HL-60 (cell line): ENCODE measurements at regions not wholly inside any gene's neighbourhood (a gene's known extent, or its start where the extent isn't known, plus 50 kb on each side); places are given as distances from the start of the nearest gene placed in this dataset.
"Not testable (repeated sequence)": the region's sequence is repeated elsewhere in the genome, so short reads cannot be mapped to it uniquely, and the experiment has no call there.

Source experiments
- DNase-seq, 2 experiments: peaks; one replicate each; pipeline ENCODE4 v3.0.0-alpha.2; 2010 to 2020; ENCODE audit warnings: low read depth in 1 of 2, low spot score in 1 of 2
- H3K27ac ChIP-seq: fragments of 250-450 bp; sonication (Bioruptor Pico); replicated peaks from 2 replicates; pipeline ENCODE4 v1.5.1; 2020; ENCODE audit warnings: mild to moderate bottlenecking, moderate library complexity
- H3K27me3 ChIP-seq: fragments of 250-450 bp; sonication (Bioruptor Pico); 2 replicates; pipeline ENCODE4 v1.5.1; 2021; ENCODE audit warnings: mild to moderate bottlenecking, moderate library complexity; ENCODE audit not compliant: insufficient read depth, poor library complexity, severe bottlenecking
- H3K4me3 ChIP-seq: replicated peaks from 2 replicates; pipeline ENCODE4 v1.5.1; 2011; ENCODE audit warnings: mild to moderate bottlenecking, control low read depth, low read length; ENCODE audit not compliant: insufficient read depth
- CTCF ChIP-seq: IDR thresholded peaks from one replicate; pipeline ENCODE4 v1.5.1; 2011; ENCODE audit warnings: low read length, control low read depth, inconsistent platforms; ENCODE audit not compliant: insufficient read depth
- GABPA ChIP-seq: IDR thresholded peaks from 2 replicates; pipeline ENCODE4 v1.6.1; 2012; ENCODE audit warnings: low read depth
- POLR2AphosphoS5 ChIP-seq: IDR thresholded peaks from 2 replicates; pipeline ENCODE4 v1.6.1; 2012; ENCODE audit warnings: low read depth
- REST ChIP-seq: IDR thresholded peaks from 2 replicates; pipeline ENCODE4 v1.6.1; 2012; ENCODE audit warnings: low read depth; ENCODE audit not compliant: insufficient replicate concordance
- SPI1 ChIP-seq: IDR thresholded peaks from 2 replicates; pipeline ENCODE4 v1.6.1; 2012; ENCODE audit warnings: low read depth, mild to moderate bottlenecking, borderline replicate concordance

GRCh38 chr4:146107587-146108240 lies 67.8 kb upstream of the LSM6 start:
- H3K27ac ChIP-seq = peak overlapping the region; percentile 85
- TF ChIP-seq REST (no peak), POLR2AphosphoS5 (no peak), SPI1 (no peak), GABPA (no peak), CTCF (no peak)
- H3K4me3 ChIP-seq = no peak overlapping the region
- no peak for DNase-seq
- H3K27me3 ChIP-seq = no peaks in the 10 kb centered on the region

GRCh38 chr4:146105464-146105863 lies 70.1 kb upstream of the LSM6 start:
- Histone ChIP-seq H3K27ac (peak overlapping the region; percentile 85), H3K4me3 (no peak overlapping the region), H3K27me3 (no peaks in the 10 kb centered on the region)
- TF ChIP-seq CTCF (no peak), SPI1 (peak; percentile 81; the same call in 1 of the 2 replicates)
- peak; percentile 61 to 88 for DNase-seq

- Histone ChIP-seq H3K27me3 (no peaks in the 10 kb centered on the region), H3K4me3 (no peak overlapping the region), H3K27ac (peak overlapping the region; percentile 85)
- peak in 1 of 2 experiments; percentile 62 for DNase-seq
- TF ChIP-seq REST (no peak), GABPA (no peak), SPI1 (no peak), CTCF (no peak), POLR2AphosphoS5 (no peak)
Observed at GRCh38 chr4:146104541-146104940, 71.0 kb upstream of the LSM6 start.

GRCh38 chr4:146104052-146104451 lies 71.5 kb upstream of the LSM6 start:
- peak overlapping the region; percentile 85 for H3K27ac ChIP-seq
- not testable (repeated sequence) for DNase-seq, H3K27me3 ChIP-seq, H3K4me3 ChIP-seq
